DMS 273 (cell line): ENCODE measurements at regions not wholly inside any gene's neighbourhood (a gene's known extent, or its start where the extent isn't known, plus 50 kb on each side); places are given as distances from the start of the nearest gene placed in this dataset.

Experiments used
- DNase-seq: peaks from one replicate; lab custom pipeline; 2025; ENCODE audit not compliant: unreplicated experiment; lab: John Stamatoyannopoulos, UW

- DNase-seq, result no peak
These were observed 848.5 kb downstream of the DCDC2C start for GRCh38 chr2:4551691-4552474.

DNA sequence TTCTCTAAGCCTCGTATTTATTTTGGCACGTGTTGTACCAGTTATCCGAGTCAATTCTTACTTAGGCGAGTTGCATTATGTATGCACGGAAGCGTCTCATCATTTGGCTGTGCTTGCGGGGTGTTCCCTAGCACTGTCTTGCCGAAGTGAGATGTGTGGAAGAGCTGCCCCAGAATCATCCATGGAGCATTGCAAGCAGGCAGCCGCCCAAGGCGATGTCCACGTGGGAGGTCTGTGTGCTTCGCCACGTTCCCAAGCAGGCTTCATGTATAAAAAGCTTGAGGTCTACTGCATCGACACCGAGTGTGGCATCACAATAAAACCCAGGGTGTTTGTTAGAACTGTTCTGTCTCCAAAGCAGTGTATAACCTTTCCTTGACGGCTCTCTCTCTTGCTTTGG is 849.9 kb downstream of the DCDC2C start:
- no peak for DNase-seq

- DNase-seq, result no peak
These were observed 852.9 kb downstream of the DCDC2C start for GRCh38 chr2:4556135-4556896.

GRCh38 chr2:4561196-4561595 is 857.8 kb downstream of the DCDC2C start:
- DNase-seq, result no peak

- DNase-seq, result no peak
These were observed 872.7 kb downstream of the DCDC2C start for GRCh38 chr2:4576075-4576474.

- DNase-seq, result no peak
These were observed 876.6 kb downstream of the DCDC2C start for GRCh38 chr2:4579977-4580376.

DNA sequence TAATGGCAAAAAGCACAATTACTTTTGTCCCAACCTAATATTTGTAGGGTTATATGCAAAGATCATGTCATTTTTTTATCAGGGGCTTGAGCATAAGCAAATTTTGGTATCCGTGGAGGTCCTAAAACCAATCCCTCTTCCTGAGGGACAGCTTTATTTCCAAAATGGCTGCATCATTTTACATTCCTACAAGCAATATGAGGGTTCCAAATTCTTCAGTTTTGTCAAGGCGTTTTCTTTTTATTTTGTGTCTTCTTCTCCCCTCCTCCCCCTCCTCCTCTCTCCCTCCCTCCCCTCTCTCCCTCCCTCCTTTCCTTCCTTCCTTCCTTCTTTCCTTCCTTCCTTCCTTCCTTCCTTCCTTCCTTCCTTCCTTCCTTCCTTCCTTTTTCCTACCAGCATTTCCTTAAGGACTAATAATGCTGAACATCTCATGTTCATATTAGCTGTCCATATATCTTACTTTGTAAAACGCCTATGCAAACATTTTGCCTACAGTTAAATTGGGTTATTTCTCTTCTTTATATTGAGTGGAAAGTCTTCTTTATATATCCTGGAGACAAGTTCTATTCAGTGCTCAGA is 881.8 kb downstream of the DCDC2C start:
- DNase-seq, result no peak

- no peak for DNase-seq
These were observed 885.2 kb downstream of the DCDC2C start for GRCh38 chr2:4588606-4589005.

DNA sequence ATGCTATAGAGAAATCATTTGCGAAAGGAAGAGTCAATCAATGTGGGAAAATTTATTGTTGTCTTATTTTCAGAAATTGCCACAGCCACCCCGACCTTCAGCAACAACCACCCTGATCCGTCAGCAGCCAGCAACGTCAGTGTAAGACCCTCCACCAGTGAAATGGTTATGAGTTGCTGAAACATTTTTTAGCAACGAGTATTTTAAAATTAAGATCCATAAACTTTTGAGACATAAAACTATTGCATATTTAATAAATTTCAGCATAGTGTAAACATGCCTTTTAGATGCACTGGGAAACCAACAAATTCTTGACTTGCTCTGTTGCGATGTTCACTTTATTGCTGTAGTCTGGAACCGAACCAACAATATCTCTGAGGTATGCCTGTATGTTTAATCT is 887.9 kb downstream of the DCDC2C start:
- no peak for DNase-seq

- DNase-seq, result no peak
These were observed 894.0 kb downstream of the DCDC2C start for GRCh38 chr2:4597400-4597799.

DNA sequence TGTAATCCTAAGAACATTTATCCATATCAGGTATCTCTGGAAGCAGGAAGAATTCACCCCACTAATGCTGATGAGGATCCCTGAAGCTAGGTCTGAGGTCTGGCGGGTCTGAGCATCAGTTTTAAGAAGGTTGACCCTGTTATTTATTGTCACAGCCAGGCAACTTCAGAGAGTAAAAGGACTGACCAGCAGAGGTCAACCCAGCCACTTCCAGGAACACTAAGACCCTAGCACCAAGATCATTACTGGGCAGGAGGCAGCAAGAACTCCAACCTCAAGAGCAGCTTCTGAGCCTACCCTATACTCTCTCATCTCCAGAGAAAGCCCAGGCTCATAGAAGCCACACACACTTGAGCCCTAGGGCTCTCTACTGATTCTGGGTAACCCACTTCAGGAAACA is 901.4 kb downstream of the DCDC2C start:
- no peak for DNase-seq

- DNase-seq, result no peak
These were observed 914.8 kb downstream of the DCDC2C start for GRCh38 chr2:4618141-4618540.

DNA sequence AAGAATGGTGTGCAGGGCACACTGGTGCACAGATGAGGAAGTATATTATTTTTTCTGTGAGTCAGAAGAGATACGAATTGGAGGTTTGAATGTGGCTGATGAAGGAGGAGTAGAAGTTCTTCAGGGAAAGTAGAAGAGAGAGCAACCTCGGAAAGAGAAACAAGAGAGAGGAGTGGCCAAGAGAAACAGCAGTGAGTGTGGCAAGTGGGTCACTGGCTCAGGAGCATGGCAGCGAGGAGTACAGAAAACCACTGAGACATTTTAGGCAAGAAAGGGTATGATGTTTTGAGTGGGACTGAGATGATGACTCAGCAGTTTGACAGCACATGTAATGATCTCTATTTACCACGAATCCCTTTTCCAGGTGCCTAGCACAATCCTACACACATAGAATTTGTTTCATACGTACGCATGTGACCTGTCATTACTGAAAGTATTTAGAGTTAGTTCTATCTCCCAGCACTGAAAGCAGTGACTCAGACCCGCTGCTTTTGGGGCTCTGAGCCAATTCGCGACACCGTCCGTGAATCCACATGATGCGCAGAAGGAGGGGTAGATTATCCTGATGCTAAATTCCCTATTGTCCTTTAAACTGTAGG is 915.4 kb downstream of the DCDC2C start:
- DNase-seq, result no peak

- DNase-seq, result no peak
These were observed 925.7 kb downstream of the DCDC2C start for GRCh38 chr2:4628998-4629501.

- DNase-seq, result no peak
These were observed 931.9 kb downstream of the DCDC2C start for GRCh38 chr2:4635289-4635688.

GRCh38 chr2:4653991-4654390 is 950.6 kb downstream of the DCDC2C start:
- DNase-seq, result no peak

DNA sequence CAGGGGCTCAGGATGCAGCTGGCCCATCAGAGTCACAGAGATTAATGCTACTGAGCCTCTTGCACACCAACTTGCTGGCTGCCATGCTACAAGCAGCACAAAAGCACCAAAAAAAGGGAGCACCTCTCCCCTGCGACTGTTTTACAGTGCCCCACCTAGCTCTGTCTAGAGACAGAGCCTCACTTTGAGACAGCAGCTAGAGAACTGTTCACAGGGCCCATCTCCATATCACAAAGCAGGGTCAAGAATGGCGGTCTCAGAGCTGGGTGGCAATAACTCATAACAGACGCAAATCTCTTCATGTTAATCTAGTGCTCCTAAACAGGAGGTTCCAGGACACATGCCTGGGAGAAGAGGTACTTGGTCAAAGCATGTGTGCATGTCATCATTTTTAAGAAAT is 953.0 kb downstream of the DCDC2C start:
- DNase-seq, result no peak

DNA sequence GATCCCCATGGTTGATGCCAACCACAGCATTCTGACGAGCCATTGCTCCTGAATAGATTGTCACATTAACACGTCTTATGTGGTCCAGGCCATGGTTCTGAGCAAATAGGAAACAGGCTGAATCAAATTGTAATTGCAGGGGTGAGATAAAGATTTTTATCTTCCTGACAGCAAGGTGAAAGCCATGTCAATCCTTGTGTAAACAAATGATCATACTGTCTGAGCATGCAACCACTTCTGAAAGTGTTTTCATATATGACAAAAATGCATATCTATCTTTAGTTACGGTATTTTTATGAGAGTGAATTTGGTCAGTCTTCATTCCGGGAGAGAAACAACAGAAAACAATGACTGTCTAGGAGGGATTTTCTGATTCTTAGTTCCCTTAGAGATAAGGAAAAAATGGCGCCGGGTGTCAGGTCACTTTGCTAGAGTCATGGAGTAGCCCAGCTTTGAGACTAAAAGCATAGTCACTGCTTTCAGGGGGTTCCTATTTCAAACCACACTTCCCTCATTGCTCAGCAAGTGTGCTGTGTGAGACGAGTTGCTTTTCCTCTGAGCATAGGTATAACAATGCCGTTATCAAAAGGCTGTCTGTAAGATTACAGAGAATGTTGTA is 958.9 kb downstream of the DCDC2C start:
- DNase-seq, result no peak

- DNase-seq, result no peak
These were observed 965.0 kb downstream of the DCDC2C start for GRCh38 chr2:4668381-4668780.

GRCh38 chr2:4670331-4670730 is 967.0 kb downstream of the DCDC2C start:
- no peak for DNase-seq

DNA sequence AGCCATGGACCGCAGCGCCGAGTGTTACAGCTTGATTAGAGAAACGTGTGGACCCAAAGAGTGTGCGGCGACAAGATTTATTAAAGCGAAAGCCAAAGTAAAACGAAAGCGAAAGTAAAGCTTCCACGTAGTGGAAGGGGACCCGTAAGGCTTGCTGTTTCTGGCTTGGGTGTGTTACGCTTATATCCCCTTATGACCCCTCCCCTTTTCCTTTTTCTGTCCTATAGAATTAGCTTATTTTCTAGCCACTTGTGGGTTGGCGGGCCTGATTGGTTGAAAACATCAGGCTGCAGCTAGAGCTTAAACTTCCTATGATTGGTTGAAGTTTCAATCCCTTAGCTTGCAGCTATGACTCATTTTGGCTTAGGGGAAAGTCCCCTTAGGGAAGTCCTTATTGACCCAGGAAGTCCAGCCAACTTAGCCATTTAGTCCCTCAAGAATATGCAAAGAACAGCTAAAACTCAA is 969.7 kb downstream of the DCDC2C start:
- DNase-seq, result no peak
